HG03025 (cell line): ENCODE measurements at regions not wholly inside any gene's neighbourhood (a gene's known extent, or its start where the extent isn't known, plus 50 kb on each side); places are given as distances from the start of the nearest gene placed in this dataset.

ENCODE experiments used
- ATAC-seq: cut with Tn5 transposase; IDR thresholded peaks from one replicate; pipeline ENCODE4 v1.9.1; 2021; ENCODE audit warnings: mild to moderate bottlenecking, moderate library complexity; ENCODE audit not compliant: unreplicated experiment, low FRiP score

DNA sequence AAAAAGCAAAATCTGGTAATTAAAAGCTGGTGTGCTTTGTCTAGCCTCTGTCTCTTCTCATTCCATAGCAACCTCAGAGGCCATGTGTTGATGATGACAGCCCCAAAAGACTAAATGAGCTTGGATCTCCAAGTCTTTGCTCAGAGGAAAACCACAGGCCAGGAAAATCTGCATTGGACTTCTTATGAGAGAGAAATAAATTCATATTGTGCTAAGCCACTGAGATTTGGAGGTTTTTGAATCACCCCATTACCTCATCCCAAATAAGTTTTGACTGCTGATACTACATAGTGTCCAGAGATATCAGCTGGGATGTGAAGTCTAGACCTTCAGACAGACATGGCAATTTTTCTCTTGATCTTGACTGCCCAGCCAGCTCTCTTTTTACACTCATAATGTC lies 178.6 kb upstream of the DIPK2B start:
- ATAC-seq, result no peak

GRCh38 chrX:45372151-45372550 lies 171.5 kb upstream of the DIPK2B start:
- ATAC-seq, result no peak

- no peak for ATAC-seq
Measured at GRCh38 chrX:45368705-45369104, 168.0 kb upstream of the DIPK2B start.

- no peak for ATAC-seq
Measured at GRCh38 chrX:45363596-45363995, 162.9 kb upstream of the DIPK2B start.

- no peak for ATAC-seq
Measured at GRCh38 chrX:45360571-45360970, 159.9 kb upstream of the DIPK2B start.

DNA sequence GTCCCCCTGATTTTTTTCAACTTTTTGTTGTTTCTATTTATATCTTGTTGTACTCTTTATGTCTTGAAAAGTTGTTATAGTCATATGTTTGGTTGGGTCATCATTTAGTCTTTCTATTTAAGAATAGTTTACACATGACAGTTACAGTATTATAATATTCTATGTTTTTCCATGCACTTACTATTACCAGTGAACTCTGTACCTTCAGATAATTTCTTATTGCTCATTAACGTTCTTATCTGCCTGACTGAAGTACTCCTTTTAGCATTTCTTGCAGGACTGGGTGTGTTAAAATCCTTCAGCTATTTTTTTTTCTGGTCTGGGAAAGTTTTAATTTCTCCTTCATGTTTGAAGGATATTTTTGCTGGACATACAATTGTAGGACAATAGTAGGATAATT lies 157.7 kb upstream of the DIPK2B start:
- ATAC-seq, result no peak

DNA sequence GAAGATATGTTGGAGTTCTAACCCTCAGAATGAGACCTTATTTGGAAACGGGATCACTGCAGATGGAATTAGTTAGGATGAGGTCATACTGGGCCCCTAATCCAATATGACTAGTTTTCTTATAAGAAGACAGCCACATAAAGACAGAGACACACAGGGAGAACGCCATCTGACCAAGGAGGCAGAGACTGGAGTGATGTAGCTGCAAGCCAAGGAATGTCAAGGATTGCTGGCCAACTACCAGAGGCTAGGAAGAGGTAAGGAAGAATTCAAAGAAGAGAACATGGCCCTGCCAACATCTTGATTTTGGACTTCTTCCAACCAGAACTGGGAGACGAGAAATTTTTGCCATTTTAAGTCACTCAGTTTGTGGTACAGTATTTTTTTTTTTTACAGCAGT lies 152.8 kb upstream of the DIPK2B start:
- ATAC-seq, result no peak

DNA sequence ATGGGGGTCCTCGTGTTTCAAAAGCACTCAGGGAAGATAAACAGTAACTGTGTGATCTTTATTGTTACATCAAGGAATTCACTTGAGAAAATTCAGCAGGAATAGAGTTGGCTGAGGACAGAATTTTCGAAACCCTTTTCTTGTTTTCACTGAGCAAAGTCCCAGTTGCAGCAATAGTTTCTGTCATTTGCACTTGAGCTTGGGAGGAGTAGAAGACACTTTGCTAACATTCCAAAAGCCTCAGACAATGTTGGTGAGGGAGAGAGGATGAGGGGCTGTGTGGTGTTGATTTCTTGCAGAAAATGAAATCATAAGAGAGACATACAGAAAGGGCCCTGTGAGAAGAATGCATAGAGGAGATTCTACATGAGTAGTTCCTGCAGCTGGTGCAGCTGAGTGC lies 151.9 kb upstream of the DIPK2B start:
- no peak for ATAC-seq

- no peak for ATAC-seq
Measured at GRCh38 chrX:45351478-45351877, 150.8 kb upstream of the DIPK2B start.

DNA sequence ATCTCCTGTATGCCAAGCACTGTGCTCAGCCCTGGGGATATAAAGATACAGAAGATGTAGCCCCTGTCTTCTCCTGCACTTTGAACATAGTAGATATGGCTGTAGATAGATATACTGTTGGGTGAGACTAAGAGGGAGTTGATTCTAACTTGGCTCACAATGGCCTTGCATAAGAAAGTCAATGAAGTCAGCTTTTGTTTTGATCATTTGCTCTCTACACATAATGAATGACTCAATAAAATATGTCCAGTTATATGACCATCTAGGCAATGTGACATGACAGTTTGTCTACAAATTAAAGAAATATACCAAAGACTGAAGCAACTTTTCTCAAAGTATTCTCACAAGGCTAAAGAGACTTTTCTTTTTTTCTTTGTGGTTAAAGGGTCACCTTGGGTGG lies 147.6 kb upstream of the DIPK2B start:
- no peak for ATAC-seq

GRCh38 chrX:45347877-45348276 lies 147.2 kb upstream of the DIPK2B start:
- ATAC-seq, result no peak

GRCh38 chrX:45344594-45344993 lies 143.9 kb upstream of the DIPK2B start:
- ATAC-seq, result no peak

GRCh38 chrX:45329217-45329616 lies 128.5 kb upstream of the DIPK2B start:
- no peak for ATAC-seq

- no peak for ATAC-seq
Measured at GRCh38 chrX:45324941-45325340, 124.3 kb upstream of the DIPK2B start.

DNA sequence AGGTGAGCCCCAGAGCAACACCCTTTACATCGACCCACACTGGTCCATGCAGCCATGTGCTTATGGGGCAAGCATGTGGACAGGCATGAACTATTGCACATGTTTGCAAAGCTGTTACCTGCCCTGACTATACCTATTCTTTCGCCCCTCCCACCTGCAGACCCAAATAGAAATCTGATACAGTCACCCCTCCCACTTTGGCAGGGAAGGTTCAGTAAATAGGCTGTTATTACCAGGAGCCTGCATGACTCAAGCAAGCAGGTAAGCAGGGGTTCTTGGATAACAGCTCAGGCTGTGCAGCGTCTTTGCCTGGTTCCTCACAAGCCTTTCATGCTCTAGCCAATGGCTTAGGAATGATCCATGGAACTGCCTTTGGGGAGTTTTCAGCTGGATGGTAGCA lies 122.7 kb upstream of the DIPK2B start:
- ATAC-seq, result no peak

- ATAC-seq, result no peak
Measured at GRCh38 chrX:45322820-45323219, 122.1 kb upstream of the DIPK2B start.

GRCh38 chrX:45322382-45322781 lies 121.7 kb upstream of the DIPK2B start:
- no peak for ATAC-seq

DNA sequence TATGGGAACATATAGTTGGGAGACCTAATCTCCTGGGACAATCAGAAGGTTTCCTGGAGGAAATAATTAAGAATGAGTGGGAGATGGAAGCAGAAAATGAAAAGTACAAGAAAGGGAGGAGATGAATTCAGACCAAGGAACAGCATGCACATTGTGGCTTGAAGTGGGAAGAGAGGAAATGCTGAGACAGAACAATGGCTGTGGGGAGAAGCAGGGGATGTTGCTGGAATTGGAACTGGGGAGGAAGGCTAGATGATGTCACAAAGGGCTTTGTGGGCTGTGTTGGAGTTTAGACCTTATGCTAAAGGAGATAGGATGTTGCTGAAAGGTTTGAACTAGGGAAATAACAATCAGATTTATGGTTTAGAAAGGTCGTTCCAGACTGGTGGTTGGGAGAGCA lies 119.5 kb upstream of the DIPK2B start:
- no peak for ATAC-seq

DNA sequence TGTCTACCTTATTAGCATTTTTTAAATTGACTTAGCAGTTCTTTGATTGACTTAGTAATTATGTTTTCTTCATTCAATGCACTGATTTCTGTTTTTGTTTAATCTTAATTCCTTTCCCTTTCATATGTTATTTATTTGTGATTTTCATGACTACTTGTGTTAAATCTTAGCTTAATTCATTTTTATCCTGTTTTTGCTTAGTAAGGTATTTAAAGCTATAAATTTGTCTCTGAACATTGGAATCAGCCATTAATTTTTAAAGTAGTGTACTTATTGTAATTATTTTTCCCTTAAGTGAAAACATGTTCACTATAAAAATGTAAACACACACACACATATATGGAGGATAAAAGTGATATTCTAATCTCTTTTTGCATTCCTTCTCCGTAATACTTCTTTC lies 109.1 kb upstream of the DIPK2B start:
- no peak for ATAC-seq

- no peak for ATAC-seq
Measured at GRCh38 chrX:45309096-45309495, 108.4 kb upstream of the DIPK2B start.

DNA sequence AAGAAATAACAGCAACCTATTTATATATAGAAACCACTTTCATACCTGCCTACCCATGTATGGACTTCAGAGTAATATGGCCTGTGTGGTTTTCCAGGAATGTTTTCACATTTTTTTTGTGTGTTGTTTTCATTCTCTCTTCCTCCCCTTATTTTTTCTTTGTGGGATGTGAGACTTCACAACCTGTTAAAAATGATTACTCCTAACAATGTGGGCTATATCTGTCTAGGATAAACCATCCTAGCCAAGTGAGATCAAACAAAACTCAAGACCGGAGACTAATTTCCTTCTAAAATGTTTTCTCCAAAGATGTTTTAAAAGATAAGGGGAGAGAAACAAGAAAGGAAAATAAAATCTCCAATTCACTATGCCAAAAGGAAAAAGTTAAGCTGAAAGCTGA lies 106.1 kb upstream of the DIPK2B start:
- no peak for ATAC-seq

DNA sequence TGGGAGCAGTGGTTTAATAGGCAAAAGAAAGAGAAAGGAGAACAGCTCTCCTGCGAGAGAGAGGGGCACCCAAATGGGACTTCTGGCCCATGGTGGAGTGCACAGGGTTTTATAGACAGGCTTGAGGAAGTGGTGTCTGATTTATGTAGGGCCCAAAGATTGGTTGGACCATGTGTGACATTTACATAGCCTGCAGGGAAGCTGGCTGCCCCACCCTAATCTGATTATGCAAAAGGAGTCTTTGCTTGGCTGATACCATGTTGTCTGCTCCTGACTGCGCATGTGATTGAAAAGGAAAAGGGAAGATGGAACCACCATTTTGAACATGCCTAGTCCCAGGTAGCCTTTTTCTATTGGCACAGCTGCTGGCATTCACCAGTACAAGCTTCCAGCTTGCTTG lies 100.0 kb upstream of the DIPK2B start:
- no peak for ATAC-seq

GRCh38 chrX:45295259-45295986 lies 94.7 kb upstream of the DIPK2B start:
- ATAC-seq, result no peak
